ENCODE measurements at regions not wholly inside any gene's neighbourhood (a gene's known extent, or its start where the extent isn't known, plus 50 kb on each side); places are given as distances from the start of the nearest gene placed in this dataset.
"Not testable (repeated sequence)": the region's sequence is repeated elsewhere in the genome, so short reads cannot be mapped to it uniquely, and the experiment has no call there.

GRCh38 chr7:25476863-25477499, 248.7 kb upstream of the NPVF start:
- Histone ChIP-seq H3K9me3 (no peaks in the 10 kb centered on the region), H3K4me3 (ENCODE audit: low read depth in 1 of 2, low read length in 1 of 2) (no peak overlapping the region), H3K4me1 (ENCODE audit: control insufficient read depth in 1 of 2, insufficient read depth in 1 of 2, low read depth in 1 of 2, low read length in 1 of 2) (no peaks in the 10 kb centered on the region), H3K27me3 (no peaks in the 10 kb centered on the region), H3K27ac (no peak overlapping the region), H3K36me3 (no peaks in the 10 kb centered on the region)
- TF ChIP-seq, protein P1, sequence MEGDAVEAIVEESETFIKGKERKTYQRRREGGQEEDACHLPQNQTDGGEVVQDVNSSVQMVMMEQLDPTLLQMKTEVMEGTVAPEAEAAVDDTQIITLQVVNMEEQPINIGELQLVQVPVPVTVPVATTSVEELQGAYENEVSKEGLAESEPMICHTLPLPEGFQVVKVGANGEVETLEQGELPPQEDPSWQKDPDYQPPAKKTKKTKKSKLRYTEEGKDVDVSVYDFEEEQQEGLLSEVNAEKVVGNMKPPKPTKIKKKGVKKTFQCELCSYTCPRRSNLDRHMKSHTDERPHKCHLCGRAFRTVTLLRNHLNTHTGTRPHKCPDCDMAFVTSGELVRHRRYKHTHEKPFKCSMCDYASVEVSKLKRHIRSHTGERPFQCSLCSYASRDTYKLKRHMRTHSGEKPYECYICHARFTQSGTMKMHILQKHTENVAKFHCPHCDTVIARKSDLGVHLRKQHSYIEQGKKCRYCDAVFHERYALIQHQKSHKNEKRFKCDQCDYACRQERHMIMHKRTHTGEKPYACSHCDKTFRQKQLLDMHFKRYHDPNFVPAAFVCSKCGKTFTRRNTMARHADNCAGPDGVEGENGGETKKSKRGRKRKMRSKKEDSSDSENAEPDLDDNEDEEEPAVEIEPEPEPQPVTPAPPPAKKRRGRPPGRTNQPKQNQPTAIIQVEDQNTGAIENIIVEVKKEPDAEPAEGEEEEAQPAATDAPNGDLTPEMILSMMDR (IDR thresholded peaks at IDR 0.05), result no peak

- not testable (repeated sequence) for H3K4me3 ChIP-seq (ENCODE audit: low read depth in 1 of 2, low read length in 1 of 2); H3K36me3 ChIP-seq; H3K9me3 ChIP-seq; H3K27ac ChIP-seq; H3K4me1 ChIP-seq (ENCODE audit: control insufficient read depth in 1 of 2, insufficient read depth in 1 of 2, low read depth in 1 of 2, low read length in 1 of 2); H3K27me3 ChIP-seq
Observed at GRCh38 chr7:25478221-25478620, 249.9 kb upstream of the NPVF start.

GRCh38 chr7:25478925-25479324, 250.6 kb upstream of the NPVF start:
- Histone ChIP-seq H3K4me3 (ENCODE audit: low read depth in 1 of 2, low read length in 1 of 2) (no peak overlapping the region), H3K36me3 (no peaks in the 10 kb centered on the region), H3K9me3 (no peaks in the 10 kb centered on the region), H3K4me1 (ENCODE audit: control insufficient read depth in 1 of 2, insufficient read depth in 1 of 2, low read depth in 1 of 2, low read length in 1 of 2) (no peaks in the 10 kb centered on the region), H3K27me3 (no peaks in the 10 kb centered on the region), H3K27ac (no peak overlapping the region)
- TF ChIP-seq, protein P1 (IDR thresholded peaks at IDR 0.05), result no peak

GRCh38 chr7:25481891-25482290, 253.6 kb upstream of the NPVF start:
- Histone ChIP-seq H3K4me3 (ENCODE audit: low read depth in 1 of 2, low read length in 1 of 2) (no peak overlapping the region), H3K27ac (no peak overlapping the region), H3K36me3 (no peaks in the 10 kb centered on the region), H3K27me3 (no peaks in the 10 kb centered on the region), H3K9me3 (no peaks in the 10 kb centered on the region), H3K4me1 (ENCODE audit: control insufficient read depth in 1 of 2, insufficient read depth in 1 of 2, low read depth in 1 of 2, low read length in 1 of 2) (no peaks in the 10 kb centered on the region)
- TF ChIP-seq, protein P1 (IDR thresholded peaks at IDR 0.05), result no peak

GRCh38 chr7:25482631-25483030, 254.3 kb upstream of the NPVF start:
- no peak overlapping the region for H3K27ac ChIP-seq
- no peaks in the 10 kb centered on the region for H3K9me3 ChIP-seq
- no peaks in the 10 kb centered on the region for H3K27me3 ChIP-seq
- H3K4me3 ChIP-seq (ENCODE audit: low read depth in 1 of 2, low read length in 1 of 2), result no peak overlapping the region
- TF ChIP-seq, protein P1 (IDR thresholded peaks at IDR 0.05), result no peak
- no peaks in the 10 kb centered on the region for H3K36me3 ChIP-seq
- H3K4me1 ChIP-seq (ENCODE audit: control insufficient read depth in 1 of 2, insufficient read depth in 1 of 2, low read depth in 1 of 2, low read length in 1 of 2), result no peaks in the 10 kb centered on the region

DNA sequence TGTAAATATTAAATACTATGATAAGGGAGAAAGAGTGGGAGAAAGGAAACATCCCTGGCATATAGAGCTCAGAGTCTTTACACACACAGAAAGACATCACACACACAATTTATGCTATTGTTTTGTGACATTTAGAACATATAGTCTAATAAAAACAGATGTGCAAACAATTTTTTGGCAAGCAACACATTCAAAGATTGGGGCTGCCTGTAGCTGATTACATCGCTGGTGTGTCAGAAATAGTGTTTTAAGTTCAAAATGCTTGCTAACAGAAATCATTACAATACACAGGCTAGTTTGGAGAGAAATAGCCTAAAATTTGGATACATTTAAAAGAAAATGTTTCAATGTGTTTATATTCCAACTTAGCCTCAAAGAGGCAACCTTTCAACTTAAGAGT, 256.7 kb upstream of the NPVF start:
- Histone ChIP-seq H3K27ac (no peak overlapping the region), H3K27me3 (no peaks in the 10 kb centered on the region), H3K9me3 (no peaks in the 10 kb centered on the region), H3K36me3 (no peaks in the 10 kb centered on the region), H3K4me3 (ENCODE audit: low read depth in 1 of 2, low read length in 1 of 2) (no peak overlapping the region), H3K4me1 (ENCODE audit: control insufficient read depth in 1 of 2, insufficient read depth in 1 of 2, low read depth in 1 of 2, low read length in 1 of 2) (no peaks in the 10 kb centered on the region)
- TF ChIP-seq, protein P1 (IDR thresholded peaks at IDR 0.05), result no peak

Measured in neutrophil (primary cell).